ENCODE measurements at regions not wholly inside any gene's neighbourhood (a gene's known extent, or its start where the extent isn't known, plus 50 kb on each side); places are given as distances from the start of the nearest gene placed in this dataset.

GRCh38 chr5:142516732-142517131 is 169.2 kb downstream of the FGF1 start:
- Histone ChIP-seq H3K4me2 (ENCODE audit: control insufficient read depth, insufficient read depth) (no peak overlapping the region), H3K4me1 (ENCODE audit: control insufficient read depth, insufficient read depth, low read length) (no peaks in the 10 kb centered on the region), H3K9me3 (replicated peaks; ENCODE audit: control insufficient read depth, insufficient read depth, low read length) (no peaks in the 10 kb centered on the region), H3K27ac (ENCODE audit: control insufficient read depth, insufficient read depth) (no peak overlapping the region), H3K36me3 (ENCODE audit: control insufficient read depth in 2 of 2, insufficient read depth in 2 of 2, low read length in 1 of 2) (no peaks in the 10 kb centered on the region), H3K27me3 (replicated peaks in 1 of 2; ENCODE audit: control insufficient read depth in 2 of 2, insufficient read depth in 2 of 2, low read length in 1 of 2) (no peaks in the 10 kb centered on the region; a peak in 1 of 4 replicates), H3K4me3 (no peak overlapping the region), H4K20me1 (ENCODE audit: control insufficient read depth, insufficient read depth) (no peaks in the 10 kb centered on the region), H2AFZ (ENCODE audit: control insufficient read depth, low read depth, low read length) (no peak overlapping the region), H3K9ac (ENCODE audit: control insufficient read depth, insufficient read depth, low read length) (no peak overlapping the region), H3K79me2 (ENCODE audit: control insufficient read depth, insufficient read depth, low read length) (no peaks in the 10 kb centered on the region)
- no peak for ATAC-seq
- FAIRE-seq: no peak
- TF ChIP-seq RBBP5 (conservative IDR thresholded peaks at IDR 0.05): no peak
- TF ChIP-seq HDAC2 (IDR thresholded peaks at IDR 0.05): no peak
- TF ChIP-seq BMI1 (IDR thresholded peaks at IDR 0.05; ENCODE audit: borderline replicate concordance): no peak
- TF ChIP-seq CEBPB (IDR thresholded peaks at IDR 0.05; ENCODE audit: borderline replicate concordance in 1 of 2, low read depth in 2 of 2, low read length in 2 of 2): no peak
- TF ChIP-seq, protein P1, sequence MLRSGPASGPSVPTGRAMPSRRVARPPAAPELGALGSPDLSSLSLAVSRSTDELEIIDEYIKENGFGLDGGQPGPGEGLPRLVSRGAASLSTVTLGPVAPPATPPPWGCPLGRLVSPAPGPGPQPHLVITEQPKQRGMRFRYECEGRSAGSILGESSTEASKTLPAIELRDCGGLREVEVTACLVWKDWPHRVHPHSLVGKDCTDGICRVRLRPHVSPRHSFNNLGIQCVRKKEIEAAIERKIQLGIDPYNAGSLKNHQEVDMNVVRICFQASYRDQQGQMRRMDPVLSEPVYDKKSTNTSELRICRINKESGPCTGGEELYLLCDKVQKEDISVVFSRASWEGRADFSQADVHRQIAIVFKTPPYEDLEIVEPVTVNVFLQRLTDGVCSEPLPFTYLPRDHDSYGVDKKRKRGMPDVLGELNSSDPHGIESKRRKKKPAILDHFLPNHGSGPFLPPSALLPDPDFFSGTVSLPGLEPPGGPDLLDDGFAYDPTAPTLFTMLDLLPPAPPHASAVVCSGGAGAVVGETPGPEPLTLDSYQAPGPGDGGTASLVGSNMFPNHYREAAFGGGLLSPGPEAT (IDR thresholded peaks at IDR 0.05; ENCODE audit: low read depth): no peak
- no peak for TF ChIP-seq MXI1 (IDR thresholded peaks at IDR 0.05; ENCODE audit: low read depth, low read length)
- TF ChIP-seq, protein P2, sequence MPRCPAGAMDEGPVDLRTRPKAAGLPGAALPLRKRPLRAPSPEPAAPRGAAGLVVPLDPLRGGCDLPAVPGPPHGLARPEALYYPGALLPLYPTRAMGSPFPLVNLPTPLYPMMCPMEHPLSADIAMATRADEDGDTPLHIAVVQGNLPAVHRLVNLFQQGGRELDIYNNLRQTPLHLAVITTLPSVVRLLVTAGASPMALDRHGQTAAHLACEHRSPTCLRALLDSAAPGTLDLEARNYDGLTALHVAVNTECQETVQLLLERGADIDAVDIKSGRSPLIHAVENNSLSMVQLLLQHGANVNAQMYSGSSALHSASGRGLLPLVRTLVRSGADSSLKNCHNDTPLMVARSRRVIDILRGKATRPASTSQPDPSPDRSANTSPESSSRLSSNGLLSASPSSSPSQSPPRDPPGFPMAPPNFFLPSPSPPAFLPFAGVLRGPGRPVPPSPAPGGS (IDR thresholded peaks at IDR 0.05; ENCODE audit: borderline replicate concordance, insufficient read depth, low read depth, low read length, poor library complexity, severe bottlenecking): no peak
- TF ChIP-seq E4F1 (IDR thresholded peaks at IDR 0.05; ENCODE audit: borderline replicate concordance, partially characterized antibody): no peak
- no peak for TF ChIP-seq SMAD1 (IDR thresholded peaks at IDR 0.05; ENCODE audit: low read depth, partially characterized antibody)
- no peak for TF ChIP-seq PML (IDR thresholded peaks at IDR 0.05; ENCODE audit: low read length)
- ChIA-PET CTCF (no interaction called here), RAD21 (ENCODE audit: unreplicated experiment) (no interaction called here), SMC1A (ENCODE audit: uncharacterized antibody, unreplicated experiment) (no interaction called here), POLR2A (no interaction called here)
- intact Hi-C loops (cut with micrococcal nuclease; ENCODE audit: unreplicated experiment): no loop called here
- no TSS peak for BruUV-seq (replicated peaks)
- DNase-seq (ENCODE audit: low read depth, low spot score): no peak
- in situ Hi-C loops (cut with MboI): no loop called here
- 40% methylated on average over 3 of the region's 3 CpGs for WGBS (ENCODE audit: insufficient coverage, insufficient replicate concordance, low lambda C conversion rate, missing lambda C conversion rate)

Data from GM12878 (cell line).